Aorta (tissue), 5 donors: ENCODE measurements at regions not wholly inside any gene's neighbourhood (a gene's known extent, or its start where the extent isn't known, plus 50 kb on each side); places are given as distances from the start of the nearest gene placed in this dataset.

Source experiments
- ATAC-seq: fragments of 200-7000 bp; cut with Tn5 transposase; one replicate; pipeline ENCODE4 v1.9.1; 2022; ENCODE audit warnings: moderate library complexity; ENCODE audit not compliant: low FRiP score
- DNase-seq, 2 donors: peaks; one replicate each; pipeline ENCODE4 v3.0.0-alpha.2; 2020
- H3K27ac ChIP-seq, 2 donors: one replicate each; pipeline ENCODE4 v1.5.1; 2013; ENCODE audit warnings: low read length in 2 of 2, mild to moderate bottlenecking in 2 of 2, moderate library complexity in 2 of 2, control low read depth in 1 of 2, inconsistent platforms in 1 of 2, low read depth in 1 of 2
- H3K27me3 ChIP-seq, 2 donors: one replicate each; pipeline ENCODE4 v1.6.1; 2013; ENCODE audit warnings: control low read depth in 1 of 2, low read length in 1 of 2, mild to moderate bottlenecking in 1 of 2, moderate library complexity in 1 of 2; ENCODE audit not compliant: insufficient read depth in 2 of 2, control insufficient read depth in 1 of 2
- H3K36me3 ChIP-seq, 2 donors: one replicate each; pipeline ENCODE4 v1.6.1; 2013; ENCODE audit warnings: control low read depth in 1 of 2, low read length in 1 of 2, mild to moderate bottlenecking in 1 of 2; ENCODE audit not compliant: insufficient read depth in 2 of 2, control insufficient read depth in 1 of 2
- H3K4me1 ChIP-seq, 2 donors: one replicate each; pipeline ENCODE4 v1.6.1; 2013; ENCODE audit warnings: low read length in 2 of 2, control low read depth in 1 of 2, mild to moderate bottlenecking in 1 of 2, moderate library complexity in 1 of 2; ENCODE audit not compliant: insufficient read depth in 2 of 2, control insufficient read depth in 1 of 2
- H3K4me3 ChIP-seq, 2 donors: one replicate each; pipeline ENCODE4 v1.5.1; 2013; ENCODE audit warnings: low read length in 2 of 2, control low read depth in 1 of 2, mild to moderate bottlenecking in 1 of 2
- H3K9me3 ChIP-seq: one replicate; pipeline ENCODE4 v1.6.1; 2013; ENCODE audit warnings: mild to moderate bottlenecking, low read length; ENCODE audit not compliant: control insufficient read depth
- WGBS, 2 donors: extraction: QIAGEN DNeasy Blood & Tissue Kit; methylation state at CpG; one replicate each; pipeline ENCODE4 v1.1.7; 2013; 5-methylcytosine and 5-hydroxymethylcytosine counted together
- intact Hi-C, 2 donors: fragments of 100-400 bp; cut with DNase I; formaldehyde crosslinking; loops; one replicate each; pipeline versions ENCODE4 v1.14.2 to v1.15.0; 2022
- donor health status: healthy with polysubstance abuse.
- donor health status: Bipolar disorder and iron deficiency.
- donor health status: DM: no; HTN: no; CAD: no.
- donor health status: DM: no; HTN: no; CAD: no.
- donor health status: DM: yes; HTN: yes; CAD: no.

DNA sequence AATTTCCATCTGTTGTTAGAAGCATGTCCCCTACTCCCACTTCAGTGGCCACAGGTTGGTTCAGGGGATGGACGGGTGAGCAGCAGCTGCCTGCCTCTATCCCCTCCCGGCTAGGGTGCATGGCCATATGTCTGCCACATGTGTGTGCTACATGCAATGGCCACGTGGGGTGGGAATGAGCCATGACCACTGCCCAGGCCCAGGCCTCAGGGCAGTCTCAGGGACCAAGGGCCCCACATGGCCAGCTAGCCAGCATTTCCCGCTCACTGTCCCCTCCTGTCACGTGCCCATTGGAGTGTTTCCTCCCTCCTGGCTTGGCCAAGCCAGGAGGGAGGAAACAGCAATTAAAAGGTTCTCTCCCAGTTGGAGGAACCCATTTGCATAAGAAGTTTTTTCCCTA, 117.1 kb downstream of the KCNS3 start:
- ATAC-seq, result no peak
- no peak for DNase-seq
- 73 to 89% methylated on average over 5 of the region's 5 CpGs for WGBS, 2 donors

More for the DNA sequence above, 117.1 kb downstream of the KCNS3 start:
- no peaks in the 10 kb centered on the region for H3K9me3 ChIP-seq
- no peak overlapping the region for H3K27ac ChIP-seq
- no peaks in the 10 kb centered on the region for H3K4me1 ChIP-seq
- no peaks in the 10 kb centered on the region for H3K27me3 ChIP-seq
- no peaks in the 10 kb centered on the region for H3K36me3 ChIP-seq
- intact Hi-C loops, result no loop called here
- no peak overlapping the region for H3K4me3 ChIP-seq
